NT2/D1 (cell line): ENCODE measurements at regions not wholly inside any gene's neighbourhood (a gene's known extent, or its start where the extent isn't known, plus 50 kb on each side); places are given as distances from the start of the nearest gene placed in this dataset.

Experiments
- SUZ12 ChIP-seq: IDR thresholded peaks from 2 replicates; pipeline ENCODE4 v1.6.1; 2011; ENCODE audit not compliant: insufficient read length, insufficient read depth; ENCODE audit errors: extremely low read depth
- YY1 ChIP-seq: IDR thresholded peaks from 2 replicates; pipeline ENCODE4 v1.6.1; 2011; ENCODE audit not compliant: insufficient read length, insufficient read depth
- ZNF274 ChIP-seq: IDR thresholded peaks from 2 replicates; pipeline ENCODE4 v1.6.1; 2011; ENCODE audit warnings: mild to moderate bottlenecking, low read depth, low read length

DNA sequence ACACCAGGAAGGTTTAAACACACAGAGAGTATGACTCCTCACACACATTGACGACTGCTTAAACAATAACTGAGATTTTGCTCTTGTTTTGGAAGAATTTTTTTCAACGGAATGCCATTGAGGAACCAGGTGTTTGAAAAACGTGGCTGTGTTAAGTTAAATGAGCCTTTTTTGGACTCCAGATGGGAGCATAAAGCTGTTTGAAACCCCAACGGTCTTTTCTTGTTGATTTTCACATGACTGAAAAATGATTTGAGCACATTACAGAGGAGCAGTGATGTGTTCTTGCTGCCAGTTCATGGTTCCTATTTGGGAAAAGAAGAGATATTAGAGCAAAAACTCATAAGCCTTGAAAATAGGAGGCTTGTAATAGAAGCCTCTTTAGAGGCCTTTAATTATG lies 97.8 kb upstream of the SELENOK start:
- TF ChIP-seq ZNF274 (no peak), SUZ12 (no peak), YY1 (no peak)
